GM12891 (cell line): ENCODE measurements at regions not wholly inside any gene's neighbourhood (a gene's known extent, or its start where the extent isn't known, plus 50 kb on each side); places are given as distances from the start of the nearest gene placed in this dataset.

Experiments
- PAX5 ChIP-seq: IDR thresholded peaks from 2 replicates; pipeline ENCODE4 v1.6.1; 2011; ENCODE audit warnings: low read length, moderate library complexity, mild to moderate bottlenecking; ENCODE audit not compliant: insufficient read depth, severe bottlenecking
- POLR2A ChIP-seq: IDR thresholded peaks from 2 replicates; pipeline ENCODE4 v1.6.1; 2011; ENCODE audit warnings: low read depth, low read length, control low read depth
- POLR2AphosphoS5 ChIP-seq: IDR thresholded peaks from 2 replicates; pipeline ENCODE4 v1.6.1; 2011; ENCODE audit warnings: low read depth, low read length, control low read depth
- POU2F2 ChIP-seq: IDR thresholded peaks from 2 replicates; pipeline ENCODE4 v1.6.1; 2011; ENCODE audit warnings: low read depth, mild to moderate bottlenecking, control low read depth, low read length, moderate library complexity
- SPI1 ChIP-seq: IDR thresholded peaks from 2 replicates; pipeline ENCODE4 v1.6.1; 2011; ENCODE audit warnings: low read depth, low read length, control low read depth
- TAF1 ChIP-seq: IDR thresholded peaks from 2 replicates; pipeline ENCODE4 v1.6.1; 2011; ENCODE audit warnings: low read depth, low read length, control low read depth

- no peak for TF ChIP-seq SPI1
- no peak for TF ChIP-seq POLR2AphosphoS5
- no peak for TF ChIP-seq TAF1
- no peak for TF ChIP-seq POLR2A
- no peak for TF ChIP-seq PAX5
- no peak for TF ChIP-seq POU2F2
These were observed 306.8 kb downstream of the KLF12 start for GRCh38 chr13:73827434-73827833.
